Tibial nerve (tissue), 4 donors: ENCODE measurements at regions not wholly inside any gene's neighbourhood (a gene's known extent, or its start where the extent isn't known, plus 50 kb on each side); places are given as distances from the start of the nearest gene placed in this dataset.

Experiments
- CTCF ChIP-seq, 5 experiments: fragments of 200-600 bp in 3 of 5; fragments of 450-650 bp in 2 of 5; sonication (generic) in 3 of 5; IDR thresholded peaks; one replicate each; pipeline ENCODE4 v1.5.1; 2016 to 2019; ENCODE audit warnings: antibody characterized with exemption in 5 of 5, mild to moderate bottlenecking in 3 of 5, moderate library complexity in 2 of 5
- EP300 ChIP-seq, 2 donors: sonication (generic); formaldehyde crosslinking; IDR thresholded peaks; one replicate each; pipeline ENCODE4 v1.6.1; 2017; ENCODE audit warnings: antibody characterized with exemption in 2 of 2, mild to moderate bottlenecking in 1 of 2
- POLR2A ChIP-seq, 2 donors: fragments of 450-650 bp; IDR thresholded peaks; one replicate each; pipeline ENCODE4 v1.6.1; 2017; ENCODE audit warnings: antibody characterized with exemption in 2 of 2, mild to moderate bottlenecking in 2 of 2, moderate library complexity in 2 of 2

DNA sequence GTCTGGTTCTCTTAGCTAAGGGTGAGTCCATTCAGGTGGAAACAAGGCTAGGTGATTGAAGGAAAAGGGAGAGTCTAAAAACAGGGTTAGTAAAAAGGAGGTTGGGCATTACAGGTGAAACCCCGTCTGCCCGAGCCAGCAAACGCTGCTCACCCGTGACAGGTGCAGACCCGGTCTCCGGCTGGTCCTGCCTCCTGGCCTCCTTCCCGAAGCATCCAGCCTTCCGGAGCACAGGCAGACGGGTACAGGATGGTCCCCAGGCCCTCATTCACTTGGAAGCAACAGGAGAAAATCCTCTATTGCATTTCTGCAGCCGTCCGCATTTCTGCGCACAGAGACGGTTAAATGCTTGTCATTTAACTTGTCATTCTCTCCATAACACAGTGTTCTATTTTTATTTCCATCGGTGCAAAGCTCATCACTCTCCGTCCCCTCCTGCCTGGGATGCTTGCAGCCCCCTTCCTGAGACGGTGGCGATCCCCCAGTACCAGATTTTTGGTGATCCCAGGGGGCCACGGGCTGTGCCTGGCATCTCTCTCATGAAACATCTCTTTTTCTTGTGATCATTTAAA is 90.8 kb upstream of the PPP2R3B start:
- TF ChIP-seq CTCF (IDR thresholded peaks at IDR 0.05) = no peak
- TF ChIP-seq POLR2A (IDR thresholded peaks at IDR 0.05) = no peak
- no peak for TF ChIP-seq EP300 (IDR thresholded peaks at IDR 0.05)
